ENCODE measurements at regions not wholly inside any gene's neighbourhood (a gene's known extent, or its start where the extent isn't known, plus 50 kb on each side); places are given as distances from the start of the nearest gene placed in this dataset.

DNA sequence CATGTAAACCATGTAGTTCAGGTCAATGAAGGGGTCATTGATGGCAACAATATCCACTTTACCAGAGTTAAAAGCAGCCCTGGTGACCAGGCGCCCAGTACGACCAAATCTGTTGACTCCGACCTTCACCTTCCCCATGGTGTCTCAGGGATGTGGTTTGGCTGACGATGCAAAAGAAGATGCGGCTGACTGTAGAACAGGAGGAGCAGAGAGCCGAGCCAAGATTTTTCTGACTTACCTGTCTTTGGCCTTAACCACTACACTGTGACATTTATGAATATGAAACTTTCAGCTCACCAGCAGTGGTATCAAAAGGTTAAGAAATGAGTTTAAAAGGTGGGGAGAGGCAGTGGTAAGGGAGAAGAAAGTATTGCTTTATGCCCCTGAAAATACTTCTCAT is 309.8 kb downstream of the BCOR start (continued):
- TF ChIP-seq THAP12 (CRISPR knock-in tag; IDR thresholded peaks at IDR 0.05) (no peak), THRAP3 (IDR thresholded peaks at IDR 0.05; ENCODE audit: borderline replicate concordance) (no peak)
- TF ChIP-seq, protein P1, sequence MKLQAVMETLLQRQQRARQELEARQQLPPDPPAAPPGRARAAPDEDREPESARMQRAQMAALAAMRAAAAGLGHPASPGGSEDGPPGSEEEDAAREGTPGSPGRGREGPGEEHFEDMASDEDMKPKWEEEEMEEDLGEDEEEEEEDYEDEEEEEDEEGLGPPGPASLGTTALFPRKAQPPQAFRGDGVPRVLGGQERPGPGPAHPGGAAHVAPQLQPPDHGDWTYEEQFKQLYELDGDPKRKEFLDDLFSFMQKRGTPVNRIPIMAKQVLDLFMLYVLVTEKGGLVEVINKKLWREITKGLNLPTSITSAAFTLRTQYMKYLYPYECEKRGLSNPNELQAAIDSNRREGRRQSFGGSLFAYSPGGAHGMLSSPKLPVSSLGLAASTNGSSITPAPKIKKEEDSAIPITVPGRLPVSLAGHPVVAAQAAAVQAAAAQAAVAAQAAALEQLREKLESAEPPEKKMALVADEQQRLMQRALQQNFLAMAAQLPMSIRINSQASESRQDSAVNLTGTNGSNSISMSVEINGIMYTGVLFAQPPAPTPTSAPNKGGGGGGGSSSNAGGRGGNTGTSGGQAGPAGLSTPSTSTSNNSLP (IDR thresholded peaks at IDR 0.05; ENCODE audit: borderline replicate concordance, low read depth, low read length) = no peak

DNA sequence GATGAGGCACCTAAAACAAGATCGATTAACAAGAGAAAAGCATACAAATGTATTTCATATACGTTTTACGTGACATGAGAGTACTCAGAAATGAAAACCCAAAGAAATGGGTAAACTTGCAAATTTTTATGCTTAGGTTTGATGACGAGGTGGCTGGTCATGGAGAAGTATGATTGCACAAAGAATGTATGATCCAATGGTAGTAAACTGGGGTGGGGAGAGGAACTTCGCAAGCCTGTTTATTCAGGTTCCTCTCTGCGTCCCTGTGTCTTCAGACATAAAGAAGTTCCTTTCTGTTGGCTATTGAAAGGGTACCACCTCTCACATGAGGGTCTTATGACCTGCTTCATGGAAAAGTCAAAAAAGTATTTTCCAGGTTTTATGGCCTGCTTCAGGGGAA is 309.2 kb downstream of the BCOR start:
- H3K79me2 ChIP-seq (ENCODE audit: control insufficient read depth, insufficient read depth, low read length) = no peaks in the 10 kb centered on the region
- no peak overlapping the region for H3K4me3 ChIP-seq
- FAIRE-seq = no peak
- H3K4me1 ChIP-seq (replicated peaks in 1 of 2; ENCODE audit: control insufficient read depth in 2 of 2, insufficient read depth in 2 of 2, low read length in 2 of 2) = no peaks in the 10 kb centered on the region
- no peak overlapping the region for H3K4me2 ChIP-seq (ENCODE audit: insufficient read depth, low read length)
- H4K20me1 ChIP-seq (replicated peaks; ENCODE audit: control insufficient read depth, insufficient read depth, low read length) = no peaks in the 10 kb centered on the region
- no TSS peak for BruUV-seq (replicated peaks)
- no peak overlapping the region for H3K9ac ChIP-seq (ENCODE audit: insufficient read depth in 1 of 2, low read depth in 2 of 2, low read length in 2 of 2)
- H3K9me1 ChIP-seq (ENCODE audit: control insufficient read depth, insufficient read depth, low read length) = no peaks in the 10 kb centered on the region
- no peaks in the 10 kb centered on the region for H3K36me3 ChIP-seq (ENCODE audit: control insufficient read depth, insufficient read depth, low read length)
- in situ Hi-C loops (cut with MboI) = no loop called here
- no peaks in the 10 kb centered on the region for H3K27me3 ChIP-seq (ENCODE audit: control insufficient read depth in 2 of 2, insufficient read depth in 2 of 2, low read length in 2 of 2)
- no peak overlapping the region for H2AFZ ChIP-seq (ENCODE audit: low read depth, low read length)
- no peak for ATAC-seq
- H3K9me3 ChIP-seq (replicated peaks; ENCODE audit: control insufficient read depth, insufficient read depth, low read depth, low read length) = no peaks in the 10 kb centered on the region
- 24% methylated on average over 6 of the region's 6 CpGs for WGBS (ENCODE audit: insufficient coverage, low coverage, missing lambda C conversion rate)
- DNase-seq (ENCODE audit: extremely low read depth in 1 of 4, low spot score in 3 of 4) = no peak
- ChIA-PET POLR2A (no interaction called here), CTCF (ENCODE audit: low intra/inter-chr PET ratio) (no interaction called here)
- no peak overlapping the region for H3K27ac ChIP-seq (ENCODE audit: extremely low read depth, low read depth, low read length)
- intact Hi-C loops (cut with micrococcal nuclease) = no loop called here
- TF ChIP-seq, protein P2, sequence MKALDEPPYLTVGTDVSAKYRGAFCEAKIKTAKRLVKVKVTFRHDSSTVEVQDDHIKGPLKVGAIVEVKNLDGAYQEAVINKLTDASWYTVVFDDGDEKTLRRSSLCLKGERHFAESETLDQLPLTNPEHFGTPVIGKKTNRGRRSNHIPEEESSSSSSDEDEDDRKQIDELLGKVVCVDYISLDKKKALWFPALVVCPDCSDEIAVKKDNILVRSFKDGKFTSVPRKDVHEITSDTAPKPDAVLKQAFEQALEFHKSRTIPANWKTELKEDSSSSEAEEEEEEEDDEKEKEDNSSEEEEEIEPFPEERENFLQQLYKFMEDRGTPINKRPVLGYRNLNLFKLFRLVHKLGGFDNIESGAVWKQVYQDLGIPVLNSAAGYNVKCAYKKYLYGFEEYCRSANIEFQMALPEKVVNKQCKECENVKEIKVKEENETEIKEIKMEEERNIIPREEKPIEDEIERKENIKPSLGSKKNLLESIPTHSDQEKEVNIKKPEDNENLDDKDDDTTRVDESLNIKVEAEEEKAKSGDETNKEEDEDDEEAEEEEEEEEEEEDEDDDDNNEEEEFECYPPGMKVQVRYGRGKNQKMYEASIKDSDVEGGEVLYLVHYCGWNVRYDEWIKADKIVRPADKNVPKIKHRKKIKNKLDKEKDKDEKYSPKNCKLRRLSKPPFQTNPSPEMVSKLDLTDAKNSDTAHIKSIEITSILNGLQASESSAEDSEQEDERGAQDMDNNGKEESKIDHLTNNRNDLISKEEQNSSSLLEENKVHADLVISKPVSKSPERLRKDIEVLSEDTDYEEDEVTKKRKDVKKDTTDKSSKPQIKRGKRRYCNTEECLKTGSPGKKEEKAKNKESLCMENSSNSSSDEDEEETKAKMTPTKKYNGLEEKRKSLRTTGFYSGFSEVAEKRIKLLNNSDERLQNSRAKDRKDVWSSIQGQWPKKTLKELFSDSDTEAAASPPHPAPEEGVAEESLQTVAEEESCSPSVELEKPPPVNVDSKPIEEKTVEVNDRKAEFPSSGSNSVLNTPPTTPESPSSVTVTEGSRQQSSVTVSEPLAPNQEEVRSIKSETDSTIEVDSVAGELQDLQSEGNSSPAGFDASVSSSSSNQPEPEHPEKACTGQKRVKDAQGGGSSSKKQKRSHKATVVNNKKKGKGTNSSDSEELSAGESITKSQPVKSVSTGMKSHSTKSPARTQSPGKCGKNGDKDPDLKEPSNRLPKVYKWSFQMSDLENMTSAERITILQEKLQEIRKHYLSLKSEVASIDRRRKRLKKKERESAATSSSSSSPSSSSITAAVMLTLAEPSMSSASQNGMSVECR (CRISPR knock-in tag; IDR thresholded peaks at IDR 0.05) = no peak
- TF ChIP-seq ZBTB1 (CRISPR knock-in tag; IDR thresholded peaks at IDR 0.05; ENCODE audit: borderline replicate concordance, low read depth) (no peak), CBFB (CRISPR knock-in tag; IDR thresholded peaks at IDR 0.05) (no peak), ZNF644 (tag; IDR thresholded peaks at IDR 0.05; ENCODE audit: low read depth) (no peak), DEAF1 (CRISPR knock-in tag; IDR thresholded peaks at IDR 0.05) (no peak), XRCC4 (IDR thresholded peaks at IDR 0.05; ENCODE audit: extremely low read depth, insufficient read depth, insufficient read length) (no peak)
